Thoracic aorta (tissue), 2 donors: ENCODE measurements at regions not wholly inside any gene's neighbourhood (a gene's known extent, or its start where the extent isn't known, plus 50 kb on each side); places are given as distances from the start of the nearest gene placed in this dataset.
"Not testable (repeated sequence)": the region's sequence is repeated elsewhere in the genome, so short reads cannot be mapped to it uniquely, and the experiment has no call there.

ENCODE experiments used
- ATAC-seq: fragments of 150-250 bp; one replicate; pipeline ENCODE4 v1.8.0; 2017; ENCODE audit warnings: low read depth; ENCODE audit not compliant: insufficient number of reproducible peaks, low FRiP score
- DNase-seq: peaks from one replicate; pipeline ENCODE4 v3.0.0-alpha.2; 2020; ENCODE audit warnings: low spot score
- H3K27ac ChIP-seq, 2 donors: fragments of 200-600 bp; sonication (generic); 1 replicate in 1 of 2; 2 replicates in 1 of 2; pipeline ENCODE4 v1.5.1; 2016; ENCODE audit warnings: mild to moderate bottlenecking in 2 of 2, moderate library complexity in 2 of 2
- H3K27me3 ChIP-seq: fragments of 200-600 bp; sonication (generic); replicated peaks from 2 replicates; pipeline ENCODE4 v1.6.0; 2016; ENCODE audit warnings: mild to moderate bottlenecking; ENCODE audit not compliant: insufficient read depth
- H3K36me3 ChIP-seq: fragments of 200-600 bp; sonication (generic); one replicate; pipeline ENCODE4 v1.5.1; 2016
- H3K4me1 ChIP-seq, 2 donors: fragments of 200-600 bp; sonication (generic); 1 replicate in 1 of 2; 2 replicates in 1 of 2; pipeline versions ENCODE4 v1.5.1 to v1.6.0; 2016; ENCODE audit warnings: low read depth in 2 of 2, mild to moderate bottlenecking in 1 of 2; ENCODE audit not compliant: control insufficient read depth in 1 of 2
- H3K4me3 ChIP-seq: fragments of 200-600 bp; sonication (generic); 2 replicates; pipeline ENCODE4 v1.5.1; 2016; ENCODE audit warnings: mild to moderate bottlenecking
- H3K9me3 ChIP-seq: fragments of 200-600 bp; sonication (generic); 2 replicates; pipeline ENCODE4 v1.5.1; 2016
- CTCF ChIP-seq: fragments of 200-600 bp; sonication (generic); IDR thresholded peaks from one replicate; pipeline ENCODE4 v1.5.1; 2019; ENCODE audit warnings: antibody characterized with exemption

GRCh38 chr3:177862962-177863491 is 665.7 kb upstream of the TBL1XR1 start:
- no peak overlapping the region for H3K27ac ChIP-seq
- no peaks in the 10 kb centered on the region for H3K36me3 ChIP-seq
- no peak for ATAC-seq
- no peak for TF ChIP-seq CTCF
- H3K4me1 ChIP-seq: no peaks in the 10 kb centered on the region
- H3K9me3 ChIP-seq: peaks cover 7% of the 10 kb centered on the region
- H3K27me3 ChIP-seq: no peaks in the 10 kb centered on the region
- no peak overlapping the region for H3K4me3 ChIP-seq
- no peak for DNase-seq

- not testable (repeated sequence) for H3K36me3 ChIP-seq, H3K27me3 ChIP-seq, H3K9me3 ChIP-seq, H3K27ac ChIP-seq, ATAC-seq, H3K4me3 ChIP-seq, H3K4me1 ChIP-seq, DNase-seq
Measured at GRCh38 chr3:177871267-177871666, 665.0 kb upstream of the KCNMB2 start.

- H3K9me3 ChIP-seq: no peaks in the 10 kb centered on the region
- ATAC-seq (no peak), DNase-seq (no peak)
- H3K4me1 ChIP-seq: peaks cover 0 to 3% of the 10 kb centered on the region in 2 donors
- H3K36me3 ChIP-seq: no peaks in the 10 kb centered on the region
- H3K27me3 ChIP-seq: no peaks in the 10 kb centered on the region
- no peak overlapping the region for H3K4me3 ChIP-seq
- TF ChIP-seq CTCF: no peak
- H3K27ac ChIP-seq: no peak overlapping the region
Measured at GRCh38 chr3:177878192-177878591, 658.0 kb upstream of the KCNMB2 start.

- ATAC-seq (no peak), DNase-seq (no peak)
- Histone ChIP-seq H3K4me1 (peaks cover 0 to 10% of the 10 kb centered on the region in 2 donors), H3K4me3 (no peak overlapping the region), H3K9me3 (no peaks in the 10 kb centered on the region), H3K36me3 (no peaks in the 10 kb centered on the region), H3K27ac (no peak overlapping the region), H3K27me3 (no peaks in the 10 kb centered on the region)
- TF ChIP-seq CTCF: no peak
Measured at GRCh38 chr3:177878957-177879356, 657.3 kb upstream of the KCNMB2 start.

- no peak overlapping the region for H3K4me3 ChIP-seq
- no peaks in the 10 kb centered on the region for H3K36me3 ChIP-seq
- DNase-seq: no peak
- TF ChIP-seq CTCF: no peak
- no peak for ATAC-seq
- peaks cover 3 to 13% of the 10 kb centered on the region in 2 donors for H3K4me1 ChIP-seq
- H3K27me3 ChIP-seq: no peaks in the 10 kb centered on the region
- no peak overlapping the region for H3K27ac ChIP-seq
- no peaks in the 10 kb centered on the region for H3K9me3 ChIP-seq
Measured at GRCh38 chr3:177881351-177881750, 654.9 kb upstream of the KCNMB2 start.

GRCh38 chr3:177882124-177882648 is 654.0 kb upstream of the KCNMB2 start:
- ATAC-seq (no peak), DNase-seq (no peak)
- Histone ChIP-seq H3K9me3 (no peaks in the 10 kb centered on the region), H3K4me1 (peaks cover 9 to 20% of the 10 kb centered on the region in 2 donors), H3K27ac (no peak overlapping the region), H3K4me3 (no peak overlapping the region), H3K27me3 (no peaks in the 10 kb centered on the region), H3K36me3 (no peaks in the 10 kb centered on the region)
- TF ChIP-seq CTCF: no peak
